Adrenal gland (tissue), 5 donors: ENCODE measurements at regions not wholly inside any gene's neighbourhood (a gene's known extent, or its start where the extent isn't known, plus 50 kb on each side); places are given as distances from the start of the nearest gene placed in this dataset.

Experiments
- POLR2A ChIP-seq, 2 donors: fragments of 450-650 bp; IDR thresholded peaks; one replicate each; pipeline ENCODE4 v1.6.1; 2017; ENCODE audit warnings: antibody characterized with exemption in 2 of 2, mild to moderate bottlenecking in 2 of 2, moderate library complexity in 1 of 2
- TF ChIP-seq, protein P1 (sequence below), 6 experiments: fragments of 450-650 bp in 4 of 6; fragments of 200-600 bp in 2 of 6; sonication (generic) in 1 of 6; IDR thresholded peaks; 1 replicate in 5 of 6; 2 replicates in 1 of 6; pipeline versions ENCODE4 v1.5.1 to v1.8.0; 2016 to 2021; ENCODE audit warnings: antibody characterized with exemption in 6 of 6, mild to moderate bottlenecking in 2 of 6, moderate library complexity in 1 of 6
- donor health status: DM: no; HTN: no; CAD: no.

- TF ChIP-seq, protein P1, sequence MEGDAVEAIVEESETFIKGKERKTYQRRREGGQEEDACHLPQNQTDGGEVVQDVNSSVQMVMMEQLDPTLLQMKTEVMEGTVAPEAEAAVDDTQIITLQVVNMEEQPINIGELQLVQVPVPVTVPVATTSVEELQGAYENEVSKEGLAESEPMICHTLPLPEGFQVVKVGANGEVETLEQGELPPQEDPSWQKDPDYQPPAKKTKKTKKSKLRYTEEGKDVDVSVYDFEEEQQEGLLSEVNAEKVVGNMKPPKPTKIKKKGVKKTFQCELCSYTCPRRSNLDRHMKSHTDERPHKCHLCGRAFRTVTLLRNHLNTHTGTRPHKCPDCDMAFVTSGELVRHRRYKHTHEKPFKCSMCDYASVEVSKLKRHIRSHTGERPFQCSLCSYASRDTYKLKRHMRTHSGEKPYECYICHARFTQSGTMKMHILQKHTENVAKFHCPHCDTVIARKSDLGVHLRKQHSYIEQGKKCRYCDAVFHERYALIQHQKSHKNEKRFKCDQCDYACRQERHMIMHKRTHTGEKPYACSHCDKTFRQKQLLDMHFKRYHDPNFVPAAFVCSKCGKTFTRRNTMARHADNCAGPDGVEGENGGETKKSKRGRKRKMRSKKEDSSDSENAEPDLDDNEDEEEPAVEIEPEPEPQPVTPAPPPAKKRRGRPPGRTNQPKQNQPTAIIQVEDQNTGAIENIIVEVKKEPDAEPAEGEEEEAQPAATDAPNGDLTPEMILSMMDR (IDR thresholded peaks at IDR 0.05): no peak
- no peak for TF ChIP-seq POLR2A (IDR thresholded peaks at IDR 0.05)
Observed at GRCh38 chr14:71652368-71652767, 279.9 kb upstream of the RGS6 start.
